Heart left ventricle (tissue), 16 donors: ENCODE measurements at regions not wholly inside any gene's neighbourhood (a gene's known extent, or its start where the extent isn't known, plus 50 kb on each side); places are given as distances from the start of the nearest gene placed in this dataset.

Source experiments
- ATAC-seq, 4 donors: fragments of 200-7000 bp; cut with Tn5 transposase; one replicate each; pipeline ENCODE4 v1.9.1; 2020 to 2022; ENCODE audit warnings: moderate library complexity in 4 of 4, mild to moderate bottlenecking in 3 of 4, moderate number of reproducible peaks in 1 of 4
- DNase-seq, 5 donors: peaks; one replicate each; pipeline ENCODE4 v3.0.0-alpha.2; 2020
- H3K27ac ChIP-seq, 12 donors: fragments of 200-600 bp; sonication (generic) in 4 of 12; one replicate each; pipeline versions ENCODE4 v1.5.0 to v1.8.0; 2016 to 2022; ENCODE audit warnings: mild to moderate bottlenecking in 2 of 12
- H3K27me3 ChIP-seq, 9 donors: fragments of 200-600 bp; sonication (generic) in 2 of 9; one replicate each; pipeline versions ENCODE4 v1.5.1 to v1.8.0; 2016 to 2022; ENCODE audit warnings: mild to moderate bottlenecking in 3 of 9
- H3K36me3 ChIP-seq, 9 donors: fragments of 200-600 bp; sonication (generic) in 2 of 9; one replicate each; pipeline versions ENCODE4 v1.5.0 to v1.8.0; 2018 to 2022; ENCODE audit warnings: mild to moderate bottlenecking in 2 of 9
- H3K4me1 ChIP-seq, 12 donors: fragments of 200-600 bp; sonication (generic) in 4 of 12; one replicate each; pipeline versions ENCODE4 v1.5.0 to v1.8.0; 2016 to 2022; ENCODE audit warnings: mild to moderate bottlenecking in 3 of 12
- H3K4me3 ChIP-seq, 12 donors: fragments of 200-600 bp; sonication (generic) in 4 of 12; one replicate each; pipeline versions ENCODE4 v1.5.0 to v1.8.0; 2017 to 2022; ENCODE audit warnings: mild to moderate bottlenecking in 9 of 12, moderate library complexity in 4 of 12
- H3K9me3 ChIP-seq, 12 donors: fragments of 200-600 bp; sonication (generic) in 4 of 12; one replicate each; pipeline versions ENCODE4 v1.5.0 to v1.8.0; 2016 to 2022; ENCODE audit warnings: mild to moderate bottlenecking in 1 of 12
- CTCF ChIP-seq, 12 donors: fragments of 200-600 bp; sonication (generic) in 4 of 12; IDR thresholded peaks; one replicate each; pipeline versions ENCODE4 v1.5.0 to v1.8.0; 2018 to 2022; ENCODE audit warnings: antibody characterized with exemption in 12 of 12, mild to moderate bottlenecking in 5 of 12
- POLR2A ChIP-seq, 2 donors: fragments of 450-650 bp; IDR thresholded peaks; one replicate each; pipeline ENCODE4 v1.6.1; 2017; ENCODE audit warnings: antibody characterized with exemption in 2 of 2, mild to moderate bottlenecking in 2 of 2, moderate library complexity in 2 of 2
- WGBS, 4 donors: extraction: QIAGEN DNeasy Blood & Tissue Kit in 2 of 4; methylation state at CpG; one replicate each; pipeline versions ENCODE4 v1.1.5 to v1.1.7; 2013 to 2018; 5-methylcytosine and 5-hydroxymethylcytosine counted together
- intact Hi-C, 10 donors: fragments of 100-400 bp; cut with DNase I; formaldehyde crosslinking; loops; one replicate each; pipeline versions ENCODE4 v1.11.1 to v1.14.2; 2022
- donor health status: ischemic (EF 13 %, LVEDD 7.1; RV severe dilation, severe dysfunction).
- donor health status: healthy with polysubstance abuse.
- donor health status: DM: no; HTN: yes; CAD: no.
- donor health status: DM: no; HTN: no; CAD: no.
- donor health status: ischemic (EF 25% LVEDD 6.9; RV normal size, moderate dysfunction).
- donor health status: ischemic (EF 25% LVEDD 5.7; RV mildly dilated, moderate dysfunction).
- donor health status: healthy.
- donor health status: DM: yes; HTN: yes; CAD: no.
- donor health status: ischemic (EF 35%, LVEDD 5.7; RV mildly dilated, moderate dysfunction).
- donor health status: nonischemic (EF 11% LVEDD 7.7; RV severe dilation, severe dysfunction).
- donor health status: DM: yes; HTN: yes; CAD: no.
- donor health status: PGD.
- donor health status: ischemic (EF 29% LVEDD 5.4; RV normal size, mild dysfunction).
- donor health status: nonischemic (EF 23%, LVEDD 6.1; RV moderate dilation, normal function).

- H3K9me3 ChIP-seq: no peaks in the 10 kb centered on the region
- intact Hi-C loops: no loop called here
- no peaks in the 10 kb centered on the region for H3K36me3 ChIP-seq
- no peaks in the 10 kb centered on the region for H3K4me1 ChIP-seq
- no peak overlapping the region for H3K4me3 ChIP-seq
- peaks cover 0 to 31% (median 4%) of the 10 kb centered on the region in 9 donors for H3K27me3 ChIP-seq
- no peak for ATAC-seq
- no peak overlapping the region for H3K27ac ChIP-seq
- 24 to 39% (median 34%) methylated on average over 5 of the region's 5 CpGs for WGBS, 4 donors
- DNase-seq: no peak
- TF ChIP-seq CTCF (IDR thresholded peaks at IDR 0.05) (no peak), POLR2A (IDR thresholded peaks at IDR 0.05) (no peak)
These were observed 57.2 kb downstream of the SOX1 start for GRCh38 chr13:112124141-112124540.

GRCh38 chr13:112127564-112128330 is 60.8 kb downstream of the SOX1 start:
- DNase-seq (no peak), ATAC-seq (peak in 1 of 4 donors; percentile 18)
- peaks cover 0 to 45% (median 3%) of the 10 kb centered on the region in 9 donors for H3K27me3 ChIP-seq
- H3K4me3 ChIP-seq: no peak overlapping the region
- no peaks in the 10 kb centered on the region for H3K9me3 ChIP-seq
- intact Hi-C loops: no loop called here
- WGBS, 4 donors: 64 to 70% (median 67%) methylated on average over 15 of the region's 15 CpGs
- H3K4me1 ChIP-seq: no peaks in the 10 kb centered on the region
- H3K36me3 ChIP-seq: no peaks in the 10 kb centered on the region
- H3K27ac ChIP-seq: no peak overlapping the region
- TF ChIP-seq POLR2A (IDR thresholded peaks at IDR 0.05) (no peak), CTCF (IDR thresholded peaks at IDR 0.05) (no peak)

GRCh38 chr13:112128331-112128610 is 61.3 kb downstream of the SOX1 start:
- TF ChIP-seq CTCF (IDR thresholded peaks at IDR 0.05): no peak
- TF ChIP-seq POLR2A (IDR thresholded peaks at IDR 0.05): no peak
- intact Hi-C loops: no loop called here
- DNase-seq: no peak

GRCh38 chr13:112130418-112130817 is 63.5 kb downstream of the SOX1 start:
- WGBS, 4 donors: 76 to 88% (median 81%) methylated on average over 7 of the region's 7 CpGs
- DNase-seq (no peak), ATAC-seq (no peak)
- intact Hi-C loops: no loop called here
- H3K4me1 ChIP-seq: no peaks in the 10 kb centered on the region
- TF ChIP-seq POLR2A (IDR thresholded peaks at IDR 0.05): no peak
- no peak for TF ChIP-seq CTCF (IDR thresholded peaks at IDR 0.05)
- H3K27me3 ChIP-seq: peaks cover 0 to 53% (median 3%) of the 10 kb centered on the region in 9 donors
- H3K36me3 ChIP-seq: no peaks in the 10 kb centered on the region
- H3K27ac ChIP-seq: no peak overlapping the region
- H3K4me3 ChIP-seq: no peak overlapping the region
- no peaks in the 10 kb centered on the region for H3K9me3 ChIP-seq

More at GRCh38 chr13:112128331-112128610, 61.3 kb downstream of the SOX1 start:
- no peak overlapping the region for H3K27ac ChIP-seq
- H3K9me3 ChIP-seq: no peaks in the 10 kb centered on the region
- no peaks in the 10 kb centered on the region for H3K36me3 ChIP-seq
- no peak overlapping the region for H3K4me3 ChIP-seq
- 68 to 78% (median 75%) methylated on average over 8 of the region's 8 CpGs for WGBS, 4 donors
- no peak for ATAC-seq
- peaks cover 0 to 45% (median 3%) of the 10 kb centered on the region in 9 donors for H3K27me3 ChIP-seq
- H3K4me1 ChIP-seq: no peaks in the 10 kb centered on the region
